ENCODE measurements at regions not wholly inside any gene's neighbourhood (a gene's known extent, or its start where the extent isn't known, plus 50 kb on each side); places are given as distances from the start of the nearest gene placed in this dataset.

GRCh38 chr5:97427235-97427634 lies 244.2 kb upstream of the RIOK2 start:
- no peak overlapping the region for H3K4me2 ChIP-seq (ENCODE audit: insufficient read depth, low read length)
- H3K79me2 ChIP-seq (ENCODE audit: insufficient read depth, low read length), result no peaks in the 10 kb centered on the region
- H3K27ac ChIP-seq (ENCODE audit: low read depth, low read length), result no peak overlapping the region
- no peaks in the 10 kb centered on the region for H3K9me3 ChIP-seq (ENCODE audit: low read depth, low read length)
- no peaks in the 10 kb centered on the region for H3K4me1 ChIP-seq (ENCODE audit: insufficient read depth, low read length)
- no peak overlapping the region for H3K4me3 ChIP-seq (ENCODE audit: insufficient read depth, low read length)
- no peaks in the 10 kb centered on the region for H3K36me3 ChIP-seq (ENCODE audit: insufficient read depth, low read length)
- H3K27me3 ChIP-seq (ENCODE audit: insufficient read depth, low read length), result no peaks in the 10 kb centered on the region
- TF ChIP-seq, protein P1, sequence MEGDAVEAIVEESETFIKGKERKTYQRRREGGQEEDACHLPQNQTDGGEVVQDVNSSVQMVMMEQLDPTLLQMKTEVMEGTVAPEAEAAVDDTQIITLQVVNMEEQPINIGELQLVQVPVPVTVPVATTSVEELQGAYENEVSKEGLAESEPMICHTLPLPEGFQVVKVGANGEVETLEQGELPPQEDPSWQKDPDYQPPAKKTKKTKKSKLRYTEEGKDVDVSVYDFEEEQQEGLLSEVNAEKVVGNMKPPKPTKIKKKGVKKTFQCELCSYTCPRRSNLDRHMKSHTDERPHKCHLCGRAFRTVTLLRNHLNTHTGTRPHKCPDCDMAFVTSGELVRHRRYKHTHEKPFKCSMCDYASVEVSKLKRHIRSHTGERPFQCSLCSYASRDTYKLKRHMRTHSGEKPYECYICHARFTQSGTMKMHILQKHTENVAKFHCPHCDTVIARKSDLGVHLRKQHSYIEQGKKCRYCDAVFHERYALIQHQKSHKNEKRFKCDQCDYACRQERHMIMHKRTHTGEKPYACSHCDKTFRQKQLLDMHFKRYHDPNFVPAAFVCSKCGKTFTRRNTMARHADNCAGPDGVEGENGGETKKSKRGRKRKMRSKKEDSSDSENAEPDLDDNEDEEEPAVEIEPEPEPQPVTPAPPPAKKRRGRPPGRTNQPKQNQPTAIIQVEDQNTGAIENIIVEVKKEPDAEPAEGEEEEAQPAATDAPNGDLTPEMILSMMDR (IDR thresholded peaks at IDR 0.05; ENCODE audit: extremely low read depth, low read depth, low read length), result peak; percentile 4
- no peaks in the 10 kb centered on the region for H4K20me1 ChIP-seq (ENCODE audit: insufficient read depth, low read length)
- DNase-seq (ENCODE audit: insufficient read length, low spot score, missing footprints), result no peak
- H2AFZ ChIP-seq (ENCODE audit: low read length), result no peak overlapping the region

DNA sequence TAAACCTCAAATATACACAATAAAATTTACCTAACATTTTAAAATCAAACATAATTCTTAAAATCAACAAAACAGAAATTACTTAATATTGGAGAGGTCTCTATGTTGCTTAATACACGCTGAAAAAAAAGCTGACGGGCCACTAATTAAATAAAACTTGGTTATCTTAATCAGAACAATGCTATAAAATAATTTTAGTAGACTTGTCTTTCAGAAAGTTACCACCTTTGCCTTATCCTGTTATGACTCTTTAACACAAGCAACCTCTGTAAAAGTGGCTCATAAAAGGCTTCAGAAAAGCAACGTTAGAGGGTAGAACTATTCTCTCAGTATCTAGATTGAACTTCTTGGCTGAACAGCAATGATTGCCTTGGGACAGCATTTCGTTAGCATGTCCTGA lies 251.0 kb upstream of the RIOK2 start:
- no peak overlapping the region for H2AFZ ChIP-seq (ENCODE audit: low read length)
- H3K79me2 ChIP-seq (ENCODE audit: insufficient read depth, low read length), result no peaks in the 10 kb centered on the region
- TF ChIP-seq, protein P1 (IDR thresholded peaks at IDR 0.05; ENCODE audit: extremely low read depth, low read depth, low read length), result no peak
- H3K9me3 ChIP-seq (ENCODE audit: low read depth, low read length), result no peaks in the 10 kb centered on the region
- H3K27ac ChIP-seq (ENCODE audit: low read depth, low read length), result no peak overlapping the region
- H3K27me3 ChIP-seq (ENCODE audit: insufficient read depth, low read length), result no peaks in the 10 kb centered on the region
- H3K4me1 ChIP-seq (ENCODE audit: insufficient read depth, low read length), result no peaks in the 10 kb centered on the region
- H3K4me3 ChIP-seq (ENCODE audit: insufficient read depth, low read length), result no peak overlapping the region
- no peak for DNase-seq (ENCODE audit: insufficient read length, low spot score, missing footprints)
- no peaks in the 10 kb centered on the region for H3K36me3 ChIP-seq (ENCODE audit: insufficient read depth, low read length)
- no peaks in the 10 kb centered on the region for H4K20me1 ChIP-seq (ENCODE audit: insufficient read depth, low read length)
- H3K4me2 ChIP-seq (ENCODE audit: insufficient read depth, low read length), result no peak overlapping the region

DNA sequence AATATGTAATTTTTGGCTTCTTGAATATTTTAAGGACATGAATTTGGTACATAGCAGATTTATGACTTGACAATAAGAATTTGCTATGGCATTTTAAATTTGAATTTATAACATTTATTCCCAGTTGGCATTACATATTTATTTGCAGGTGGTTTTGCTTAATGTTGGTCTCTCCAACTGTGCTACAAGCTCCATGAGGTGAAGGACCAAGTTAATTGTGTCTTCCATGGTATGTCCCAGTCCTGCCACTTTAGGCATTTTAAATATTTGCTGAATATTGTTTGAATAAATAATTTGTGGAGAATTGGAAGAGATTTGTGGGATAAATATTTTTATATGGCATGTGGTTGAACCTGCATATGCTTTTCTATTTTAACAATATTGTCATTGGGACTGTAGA lies 253.4 kb upstream of the RIOK2 start:
- H3K4me2 ChIP-seq (ENCODE audit: insufficient read depth, low read length), result no peak overlapping the region
- no peaks in the 10 kb centered on the region for H4K20me1 ChIP-seq (ENCODE audit: insufficient read depth, low read length)
- H3K27me3 ChIP-seq (ENCODE audit: insufficient read depth, low read length), result no peaks in the 10 kb centered on the region
- no peaks in the 10 kb centered on the region for H3K4me1 ChIP-seq (ENCODE audit: insufficient read depth, low read length)
- H3K4me3 ChIP-seq (ENCODE audit: insufficient read depth, low read length), result no peak overlapping the region
- no peaks in the 10 kb centered on the region for H3K36me3 ChIP-seq (ENCODE audit: insufficient read depth, low read length)
- TF ChIP-seq, protein P1 (IDR thresholded peaks at IDR 0.05; ENCODE audit: extremely low read depth, low read depth, low read length), result no peak
- H3K27ac ChIP-seq (ENCODE audit: low read depth, low read length), result no peak overlapping the region
- no peak overlapping the region for H2AFZ ChIP-seq (ENCODE audit: low read length)
- H3K79me2 ChIP-seq (ENCODE audit: insufficient read depth, low read length), result no peaks in the 10 kb centered on the region
- no peaks in the 10 kb centered on the region for H3K9me3 ChIP-seq (ENCODE audit: low read depth, low read length)
- no peak for DNase-seq (ENCODE audit: insufficient read length, low spot score, missing footprints)

DNA sequence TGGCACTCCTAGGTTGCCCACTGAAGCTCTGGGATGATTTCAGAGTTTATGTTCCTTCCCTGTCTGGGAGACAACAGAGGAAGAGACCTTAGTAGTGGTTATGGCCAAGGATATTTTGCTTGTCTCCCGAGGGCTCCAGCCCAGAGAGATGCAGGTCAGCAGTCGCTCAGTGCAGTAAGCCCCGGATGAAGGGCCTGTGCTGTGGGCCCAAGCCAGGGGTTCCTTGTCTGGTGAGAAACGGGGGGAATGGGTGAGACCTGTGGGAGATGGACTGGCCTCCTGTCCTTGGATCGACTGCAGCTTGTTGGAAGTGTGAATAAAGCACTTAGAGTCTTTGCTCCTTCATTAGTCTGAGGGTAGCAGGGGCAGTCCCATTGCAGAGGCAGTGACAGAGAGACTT lies 260.7 kb upstream of the RIOK2 start:
- H3K4me2 ChIP-seq (ENCODE audit: insufficient read depth, low read length), result no peak overlapping the region
- H4K20me1 ChIP-seq (ENCODE audit: insufficient read depth, low read length), result no peaks in the 10 kb centered on the region
- no peak overlapping the region for H3K4me3 ChIP-seq (ENCODE audit: insufficient read depth, low read length)
- H3K36me3 ChIP-seq (ENCODE audit: insufficient read depth, low read length), result no peaks in the 10 kb centered on the region
- H3K79me2 ChIP-seq (ENCODE audit: insufficient read depth, low read length), result no peaks in the 10 kb centered on the region
- TF ChIP-seq, protein P1 (IDR thresholded peaks at IDR 0.05; ENCODE audit: extremely low read depth, low read depth, low read length), result no peak
- no peaks in the 10 kb centered on the region for H3K4me1 ChIP-seq (ENCODE audit: insufficient read depth, low read length)
- H3K9me3 ChIP-seq (ENCODE audit: low read depth, low read length), result peaks cover 3% of the 10 kb centered on the region
- DNase-seq (ENCODE audit: insufficient read length, low spot score, missing footprints), result no peak
- H3K27me3 ChIP-seq (ENCODE audit: insufficient read depth, low read length), result no peaks in the 10 kb centered on the region
- H3K27ac ChIP-seq (ENCODE audit: low read depth, low read length), result no peak overlapping the region
- H2AFZ ChIP-seq (ENCODE audit: low read length), result no peak overlapping the region

All from osteoblast (primary cell).